ENCODE measurements at regions not wholly inside any gene's neighbourhood (a gene's known extent, or its start where the extent isn't known, plus 50 kb on each side); places are given as distances from the start of the nearest gene placed in this dataset.

- Histone ChIP-seq H2AFZ (ENCODE audit: low read length) (peak overlapping the region; percentile 13; the same call in 1 of the 2 replicates), H3K4me2 (ENCODE audit: low read depth, low read length, poor library complexity, severe bottlenecking) (peak overlapping the region; percentile 81)
Measured at GRCh38 chr1:198101716-198102453, 54.9 kb upstream of the NEK7 start.

GRCh38 chr1:198102454-198102827, 54.4 kb upstream of the NEK7 start:
- peak overlapping the region; percentile 80 for H3K9ac ChIP-seq (ENCODE audit: low read depth, low read length, poor library complexity, severe bottlenecking)
- TF ChIP-seq CTCF (conservative IDR thresholded peaks at IDR 0.05; ENCODE audit: low read length) (no peak), EZH2phosphoT487 (IDR thresholded peaks at IDR 0.05; ENCODE audit: borderline replicate concordance) (no peak)
- H2AFZ ChIP-seq (ENCODE audit: low read length) = peak overlapping the region; percentile 33; the same call in 1 of the 2 replicates
- no peaks in the 10 kb centered on the region for H3K9me3 ChIP-seq (ENCODE audit: insufficient read depth, low read depth, low read length)
- H3K79me2 ChIP-seq (ENCODE audit: insufficient read depth, low read length) = no peaks in the 10 kb centered on the region
- no peaks in the 10 kb centered on the region for H3K27me3 ChIP-seq (ENCODE audit: insufficient read depth, low read length, poor library complexity, severe bottlenecking)
- no peaks in the 10 kb centered on the region for H3K36me3 ChIP-seq (ENCODE audit: insufficient read depth, low read length)
- H3K4me3 ChIP-seq (ENCODE audit: low read length, poor library complexity, severe bottlenecking) = peak overlapping the region; percentile 69
- H3K4me1 ChIP-seq (ENCODE audit: insufficient read depth, low read length, poor library complexity, severe bottlenecking) = peaks cover 63% of the 10 kb centered on the region
- H3K4me2 ChIP-seq (ENCODE audit: low read depth, low read length, poor library complexity, severe bottlenecking) = peak overlapping the region; percentile 81
- H4K20me1 ChIP-seq (ENCODE audit: insufficient read depth, low read length, poor library complexity, severe bottlenecking) = no peaks in the 10 kb centered on the region
- no peaks in the 10 kb centered on the region for H3K9me2 ChIP-seq (replicated peaks; ENCODE audit: low read depth, low read length)
- peaks cover 23% of the 10 kb centered on the region for H3F3A ChIP-seq (ENCODE audit: low read depth)

More at GRCh38 chr1:198101716-198102453, 54.9 kb upstream of the NEK7 start:
- H3K36me3 ChIP-seq (ENCODE audit: insufficient read depth, low read length) = no peaks in the 10 kb centered on the region
- H3F3A ChIP-seq (ENCODE audit: low read depth) = peaks cover 23% of the 10 kb centered on the region
- no peaks in the 10 kb centered on the region for H4K20me1 ChIP-seq (ENCODE audit: insufficient read depth, low read length, poor library complexity, severe bottlenecking)
- peak overlapping the region; percentile 80 for H3K9ac ChIP-seq (ENCODE audit: low read depth, low read length, poor library complexity, severe bottlenecking)
- no peak for TF ChIP-seq CTCF (conservative IDR thresholded peaks at IDR 0.05; ENCODE audit: low read length)
- TF ChIP-seq EZH2phosphoT487 (IDR thresholded peaks at IDR 0.05; ENCODE audit: borderline replicate concordance) = no peak
- no peaks in the 10 kb centered on the region for H3K9me3 ChIP-seq (ENCODE audit: insufficient read depth, low read depth, low read length)
- no peaks in the 10 kb centered on the region for H3K79me2 ChIP-seq (ENCODE audit: insufficient read depth, low read length)
- H3K27me3 ChIP-seq (ENCODE audit: insufficient read depth, low read length, poor library complexity, severe bottlenecking) = no peaks in the 10 kb centered on the region
- peak overlapping the region; percentile 69 for H3K4me3 ChIP-seq (ENCODE audit: low read length, poor library complexity, severe bottlenecking)
- H3K4me1 ChIP-seq (ENCODE audit: insufficient read depth, low read length, poor library complexity, severe bottlenecking) = peaks cover 63% of the 10 kb centered on the region
- no peaks in the 10 kb centered on the region for H3K9me2 ChIP-seq (replicated peaks; ENCODE audit: low read depth, low read length)

- Histone ChIP-seq H3K4me1 (ENCODE audit: insufficient read depth, low read length, poor library complexity, severe bottlenecking) (peaks cover 54% of the 10 kb centered on the region), H3K9me3 (ENCODE audit: insufficient read depth, low read depth, low read length) (no peaks in the 10 kb centered on the region), H3K9ac (ENCODE audit: low read depth, low read length, poor library complexity, severe bottlenecking) (no peak overlapping the region), H4K20me1 (ENCODE audit: insufficient read depth, low read length, poor library complexity, severe bottlenecking) (no peaks in the 10 kb centered on the region), H3K9me2 (replicated peaks; ENCODE audit: low read depth, low read length) (no peaks in the 10 kb centered on the region), H3F3A (ENCODE audit: low read depth) (peaks cover 23% of the 10 kb centered on the region), H3K27me3 (ENCODE audit: insufficient read depth, low read length, poor library complexity, severe bottlenecking) (no peaks in the 10 kb centered on the region), H3K79me2 (ENCODE audit: insufficient read depth, low read length) (no peaks in the 10 kb centered on the region), H3K4me3 (ENCODE audit: low read length, poor library complexity, severe bottlenecking) (no peak overlapping the region), H2AFZ (ENCODE audit: low read length) (peak overlapping the region; percentile 18; the same call in 1 of the 2 replicates), H3K36me3 (ENCODE audit: insufficient read depth, low read length) (no peaks in the 10 kb centered on the region), H3K4me2 (ENCODE audit: low read depth, low read length, poor library complexity, severe bottlenecking) (no peak overlapping the region)
- no peak for TF ChIP-seq EZH2phosphoT487 (IDR thresholded peaks at IDR 0.05; ENCODE audit: borderline replicate concordance)
- no peak for TF ChIP-seq CTCF (conservative IDR thresholded peaks at IDR 0.05; ENCODE audit: low read length)
Measured at GRCh38 chr1:198105185-198105584, 51.6 kb upstream of the NEK7 start.
